A549 (cell line): ENCODE measurements at regions not wholly inside any gene's neighbourhood (a gene's known extent, or its start where the extent isn't known, plus 50 kb on each side); places are given as distances from the start of the nearest gene placed in this dataset.

Experiments
- ATAC-seq, 2 experiments: fragments of 200-7000 bp in 1 of 2; fragments of >200 bp in 1 of 2; cut with Nextera tagmentation in 1 of 2; cut with Tn5 transposase in 1 of 2; 3 replicates each; pipeline versions ENCODE4 v1.8.0 to v1.9.1; 2018 to 2020; ENCODE audit warnings: mild to moderate bottlenecking in 1 of 2, moderate library complexity in 1 of 2
- CTCF ChIA-PET: fragments of 300-600 bp; sonication (Branson Sonifier 250); formaldehyde crosslinking; extraction: SDS; loops from one replicate; lab custom pipeline; 2021; ENCODE audit warnings: antibody characterized with exemption, inconsistent platforms; lab: Yijun Ruan, JAX
- POLR2A ChIA-PET: fragments of 350-600 bp; formaldehyde crosslinking; extraction: SDS; loops from one replicate; lab custom pipeline; 2021; ENCODE audit warnings: antibody characterized with exemption, inconsistent platforms; lab: Yijun Ruan, JAX
- DNase-seq, 2 experiments: peaks; one replicate each; pipeline versions ENCODE4 v3.0.0 to v3.0.0-alpha.2; 2011 to 2016; ENCODE audit warnings: low read depth in 1 of 2, low spot score in 1 of 2
- FAIRE-seq: peaks from 2 replicates; lab custom pipeline; 2011; peaks lifted over from hg19 to GRCh38; lab: Jason Lieb, UNC
- H3K27ac ChIP-seq, 2 experiments: fragments of >200 bp; sonication (Bioruptor Twin); formaldehyde crosslinking; 3 replicates each; pipeline ENCODE4 v1.5.1; 2016 to 2017
- H3K4me1 ChIP-seq: fragments of >200 bp; sonication (Bioruptor Twin); formaldehyde crosslinking; 3 replicates; pipeline ENCODE4 v1.6.1; 2016
- H3K4me2 ChIP-seq: fragments of >200 bp; sonication (Bioruptor Twin); formaldehyde crosslinking; 3 replicates; pipeline ENCODE4 v1.6.1; 2016
- H3K4me3 ChIP-seq: fragments of >200 bp; sonication (Bioruptor Twin); formaldehyde crosslinking; 3 replicates; pipeline ENCODE4 v1.5.1; 2016
- H3K9me3 ChIP-seq: fragments of >200 bp; sonication (Bioruptor Twin); formaldehyde crosslinking; 3 replicates; pipeline ENCODE4 v1.6.1; 2016
- BCL3 ChIP-seq: fragments of >200 bp; sonication (Bioruptor Twin); formaldehyde crosslinking; IDR thresholded peaks from 3 replicates; pipeline ENCODE4 v1.6.1; 2016
- CTCF ChIP-seq: fragments of >200 bp; sonication (Bioruptor Twin); formaldehyde crosslinking; IDR thresholded peaks from 3 replicates; pipeline ENCODE4 v1.5.1; 2016
- E2F6 ChIP-seq: IDR thresholded peaks from 2 replicates; pipeline ENCODE4 v1.6.1; 2012; ENCODE audit warnings: low read depth, borderline replicate concordance
- EHMT2 ChIP-seq: fragments of 200-600 bp; sonication (generic); IDR thresholded peaks from 2 replicates; pipeline ENCODE4 v1.6.1; 2016; ENCODE audit warnings: antibody characterized with exemption, low read depth, mild to moderate bottlenecking, moderate library complexity
- EP300 ChIP-seq, 2 experiments: fragments of >200 bp; sonication (Bioruptor Twin); formaldehyde crosslinking; IDR thresholded peaks; 2 replicates in 1 of 2; 3 replicates in 1 of 2; pipeline ENCODE4 v1.6.1; 2016 to 2017
- ESRRA ChIP-seq: fragments of 150-350 bp; IDR thresholded peaks from 2 replicates; pipeline ENCODE4 v1.6.1; 2014; ENCODE audit warnings: mild to moderate bottlenecking, low read length, borderline replicate concordance
- HOXB5 ChIP-seq: fragments of 250-450 bp; sonication (Bioruptor Pico); IDR thresholded peaks from 2 replicates; pipeline ENCODE4 v1.5.0; 2020; ENCODE audit warnings: mild to moderate bottlenecking, moderate library complexity
- JUN ChIP-seq, 2 experiments: fragments of >200 bp; sonication (Bioruptor Twin); formaldehyde crosslinking; IDR thresholded peaks; 2 replicates in 1 of 2; 3 replicates in 1 of 2; pipeline ENCODE4 v1.6.1; 2016 to 2017
- JUNB ChIP-seq: fragments of >200 bp; sonication (Bioruptor Twin); formaldehyde crosslinking; IDR thresholded peaks from 2 replicates; pipeline ENCODE4 v1.6.1; 2016
- KDM5A ChIP-seq: fragments of 200-600 bp; sonication (generic); IDR thresholded peaks from 2 replicates; pipeline ENCODE4 v1.6.1; 2016; ENCODE audit warnings: antibody characterized with exemption, mild to moderate bottlenecking
- MYC ChIP-seq: IDR thresholded peaks from 2 replicates; pipeline ENCODE4 v1.6.1; 2012; ENCODE audit warnings: mild to moderate bottlenecking, inconsistent platforms, low read length, improper control_type of control experiment, borderline replicate concordance
- NFE2L2 ChIP-seq: fragments of 150-350 bp; conservative IDR thresholded peaks from 2 replicates; pipeline ENCODE4 v1.6.1; 2014; ENCODE audit warnings: low read length
- NPAS2 ChIP-seq: fragments of 250-450 bp; sonication (Bioruptor Pico); IDR thresholded peaks from 2 replicates; pipeline ENCODE4 v1.8.0; 2022; ENCODE audit warnings: mild to moderate bottlenecking, moderate library complexity, borderline replicate concordance
- PBX3 ChIP-seq: IDR thresholded peaks from 2 replicates; pipeline ENCODE4 v1.6.1; 2012
- RAD21 ChIP-seq, 2 experiments: fragments of >200 bp in 1 of 2; sonication (Bioruptor Twin) in 1 of 2; formaldehyde crosslinking in 1 of 2; IDR thresholded peaks in 1 of 2; conservative IDR thresholded peaks in 1 of 2; 2 replicates in 1 of 2; 3 replicates in 1 of 2; pipeline ENCODE4 v1.6.1; 2012 to 2018; ENCODE audit warnings: inconsistent platforms in 1 of 2
- RNF2 ChIP-seq: fragments of 200-600 bp; sonication (generic); IDR thresholded peaks from 2 replicates; pipeline ENCODE4 v1.6.1; 2016; ENCODE audit warnings: low read depth, mild to moderate bottlenecking, antibody characterized with exemption, moderate library complexity, borderline replicate concordance
- SMC3 ChIP-seq: fragments of >200 bp; sonication (Bioruptor Twin); formaldehyde crosslinking; IDR thresholded peaks from 3 replicates; pipeline ENCODE4 v1.6.1; 2018; ENCODE audit warnings: inconsistent platforms
- SREBF2 ChIP-seq: fragments of 450-650 bp; IDR thresholded peaks from 2 replicates; pipeline ENCODE4 v1.6.1; 2014; ENCODE audit warnings: mild to moderate bottlenecking, moderate library complexity
- USF2 ChIP-seq: fragments of 450-650 bp; IDR thresholded peaks from 2 replicates; pipeline ENCODE4 v1.6.1; 2014; ENCODE audit warnings: antibody characterized with exemption
- ZFP36 ChIP-seq: fragments of 450-650 bp; IDR thresholded peaks from 2 replicates; pipeline ENCODE4 v1.6.1; 2014; ENCODE audit warnings: borderline replicate concordance; ENCODE audit not compliant: partially characterized antibody
- ZSCAN20 ChIP-seq: fragments of 250-450 bp; sonication (Bioruptor Pico); IDR thresholded peaks from 2 replicates; pipeline ENCODE4 v1.8.0; 2022; ENCODE audit warnings: mild to moderate bottlenecking, moderate library complexity
- WGBS: methylation state at CpG from one replicate; pipeline ENCODE4 v1.1.6; 2017; ENCODE audit errors: missing lambda C conversion rate; 5-methylcytosine and 5-hydroxymethylcytosine counted together

GRCh38 chr10:65846949-65847348 lies 1078.9 kb upstream of the LRRTM3 start:
- no peak for TF ChIP-seq NFE2L2
- WGBS = 41% methylated on average over 4 of the region's 4 CpGs
- no peaks in the 10 kb centered on the region for H3K9me3 ChIP-seq
- POLR2A ChIA-PET = no interaction called here
- ATAC-seq (no peak), FAIRE-seq (no peak), DNase-seq (no peak)
- no peak overlapping the region for H3K4me2 ChIP-seq
- H3K27ac ChIP-seq = no peak overlapping the region
- CTCF ChIA-PET = no interaction called here
- H3K4me1 ChIP-seq = no peaks in the 10 kb centered on the region
- no peak overlapping the region for H3K4me3 ChIP-seq

- no peak for ATAC-seq
- CTCF ChIA-PET = no interaction called here
- Histone ChIP-seq H3K27ac (no peak overlapping the region), H3K9me3 (no peaks in the 10 kb centered on the region), H3K4me3 (no peak overlapping the region), H3K4me2 (no peak overlapping the region), H3K4me1 (no peaks in the 10 kb centered on the region)
- WGBS = 30% methylated on average over 3 of the region's 3 CpGs
- DNase-seq = no peak
- POLR2A ChIA-PET = no interaction called here
- no peak for FAIRE-seq
- TF ChIP-seq BCL3 (no peak), ZSCAN20 (no peak), MYC (no peak), PBX3 (no peak), JUN (IDR thresholded peaks at IDR 0.05) (no peak), RAD21 (conservative IDR thresholded peaks at IDR 0.05 in 1 of 2, IDR thresholded peaks at IDR 0.05 in 1 of 2) (no peak), NPAS2 (no peak), E2F6 (no peak), USF2 (no peak), ZFP36 (no peak), SREBF2 (no peak), ESRRA (no peak)
These were observed 1078.2 kb upstream of the LRRTM3 start for GRCh38 chr10:65847436-65848230.

GRCh38 chr10:65858841-65859240 lies 1067.0 kb upstream of the LRRTM3 start:
- CTCF ChIA-PET = no interaction called here
- POLR2A ChIA-PET = no interaction called here
- Histone ChIP-seq H3K4me1 (no peaks in the 10 kb centered on the region), H3K4me3 (no peak overlapping the region), H3K4me2 (no peak overlapping the region)
- DNase-seq (no peak), FAIRE-seq (no peak), ATAC-seq (no peak)
- no peak for TF ChIP-seq JUNB
- TF ChIP-seq NPAS2 = no peak
- TF ChIP-seq CTCF = no peak
- TF ChIP-seq KDM5A = no peak
- TF ChIP-seq RNF2 = no peak
- TF ChIP-seq EHMT2 = no peak
- no peak for TF ChIP-seq SMC3
- no peak for TF ChIP-seq BCL3
- TF ChIP-seq HOXB5 (CRISPR knock-in tag) = no peak
- TF ChIP-seq EP300 (IDR thresholded peaks at IDR 0.05) = no peak
- TF ChIP-seq, all 56 proteins: peak for 0
- 55% methylated on average over 2 of the region's 2 CpGs for WGBS
- Histone ChIP-seq H3K9me3 (no peaks in the 10 kb centered on the region), H3K27ac (no peak overlapping the region)
